Lower leg skin (tissue), 3 donors: ENCODE measurements at regions not wholly inside any gene's neighbourhood (a gene's known extent, or its start where the extent isn't known, plus 50 kb on each side); places are given as distances from the start of the nearest gene placed in this dataset.

Experiments used
- POLR2A ChIP-seq, 2 donors: fragments of 450-650 bp; IDR thresholded peaks; one replicate each; pipeline ENCODE4 v1.6.1; 2016 to 2017; ENCODE audit warnings: antibody characterized with exemption in 2 of 2, mild to moderate bottlenecking in 1 of 2, moderate library complexity in 1 of 2
- TF ChIP-seq, protein P1 (sequence below), 3 donors: fragments of 450-650 bp; IDR thresholded peaks; one replicate each; pipeline ENCODE4 v1.5.1; 2016; ENCODE audit warnings: antibody characterized with exemption in 3 of 3, mild to moderate bottlenecking in 3 of 3, moderate library complexity in 2 of 3

DNA sequence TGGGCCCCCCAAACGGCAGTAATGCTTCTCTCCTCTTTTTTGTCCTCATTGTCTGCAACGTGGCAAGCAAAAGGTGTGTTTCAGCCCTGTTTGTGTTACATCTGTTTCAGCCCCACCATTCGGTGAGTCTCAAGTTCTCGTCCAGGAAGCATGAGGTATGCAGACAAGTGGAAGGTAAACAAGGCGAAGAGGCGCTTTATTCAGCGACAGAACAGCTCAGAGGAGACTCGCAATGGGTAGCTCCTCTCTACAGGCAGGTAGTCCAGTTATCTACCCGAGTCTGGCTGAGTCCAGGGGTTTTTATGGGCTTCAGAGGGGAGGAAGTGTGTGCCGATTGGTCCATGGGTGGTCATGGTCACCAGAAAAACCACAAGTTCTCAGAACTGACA lies 733.4 kb upstream of the CDH7 start:
- TF ChIP-seq, protein P1, sequence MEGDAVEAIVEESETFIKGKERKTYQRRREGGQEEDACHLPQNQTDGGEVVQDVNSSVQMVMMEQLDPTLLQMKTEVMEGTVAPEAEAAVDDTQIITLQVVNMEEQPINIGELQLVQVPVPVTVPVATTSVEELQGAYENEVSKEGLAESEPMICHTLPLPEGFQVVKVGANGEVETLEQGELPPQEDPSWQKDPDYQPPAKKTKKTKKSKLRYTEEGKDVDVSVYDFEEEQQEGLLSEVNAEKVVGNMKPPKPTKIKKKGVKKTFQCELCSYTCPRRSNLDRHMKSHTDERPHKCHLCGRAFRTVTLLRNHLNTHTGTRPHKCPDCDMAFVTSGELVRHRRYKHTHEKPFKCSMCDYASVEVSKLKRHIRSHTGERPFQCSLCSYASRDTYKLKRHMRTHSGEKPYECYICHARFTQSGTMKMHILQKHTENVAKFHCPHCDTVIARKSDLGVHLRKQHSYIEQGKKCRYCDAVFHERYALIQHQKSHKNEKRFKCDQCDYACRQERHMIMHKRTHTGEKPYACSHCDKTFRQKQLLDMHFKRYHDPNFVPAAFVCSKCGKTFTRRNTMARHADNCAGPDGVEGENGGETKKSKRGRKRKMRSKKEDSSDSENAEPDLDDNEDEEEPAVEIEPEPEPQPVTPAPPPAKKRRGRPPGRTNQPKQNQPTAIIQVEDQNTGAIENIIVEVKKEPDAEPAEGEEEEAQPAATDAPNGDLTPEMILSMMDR (IDR thresholded peaks at IDR 0.05): no peak
- TF ChIP-seq POLR2A (IDR thresholded peaks at IDR 0.05): no peak
